ENCODE measurements at regions not wholly inside any gene's neighbourhood (a gene's known extent, or its start where the extent isn't known, plus 50 kb on each side); places are given as distances from the start of the nearest gene placed in this dataset.

DNA sequence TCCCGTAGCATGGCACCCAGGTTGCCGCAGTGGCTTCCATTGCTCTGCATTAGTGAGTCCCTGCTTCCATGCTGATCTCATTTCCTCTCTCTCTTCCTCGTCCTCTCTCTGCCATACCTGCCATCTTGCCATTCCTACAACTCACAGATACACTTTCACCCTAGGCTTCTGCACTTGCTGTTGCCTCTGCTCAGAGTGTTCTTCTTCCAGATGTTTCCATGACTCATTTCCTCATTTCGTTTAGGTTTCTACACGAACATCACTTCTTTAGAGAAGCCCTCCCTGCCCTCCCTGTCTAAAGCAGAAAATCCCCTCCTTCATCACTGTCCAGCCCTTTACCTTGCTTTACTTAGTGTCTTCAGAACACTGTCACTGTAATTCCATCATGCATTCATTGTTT is 115.2 kb upstream of the WWC1 start:
- Histone ChIP-seq H3K36me3 (ENCODE audit: insufficient read depth, low read length) (no peaks in the 10 kb centered on the region), H3K9me2 (ENCODE audit: insufficient read depth, low read length) (no peaks in the 10 kb centered on the region), H2AFZ (ENCODE audit: low read depth, low read length) (no peak overlapping the region), H3K27me3 (ENCODE audit: insufficient read depth, low read depth, low read length) (no peaks in the 10 kb centered on the region), H3K4me3 (ENCODE audit: low read length) (no peak overlapping the region), H3K4me2 (ENCODE audit: low read length) (no peak overlapping the region), H4K20me1 (ENCODE audit: insufficient read depth) (no peaks in the 10 kb centered on the region), H3K9me3 (ENCODE audit: low read length) (no peaks in the 10 kb centered on the region), H3K79me2 (replicated peaks; ENCODE audit: insufficient read depth, low read length) (no peaks in the 10 kb centered on the region), H3K9ac (ENCODE audit: low read length) (no peak overlapping the region), H3K27ac (ENCODE audit: low read length) (no peak overlapping the region), H3F3A (ENCODE audit: insufficient read depth, low read length, poor library complexity, severe bottlenecking) (no peaks in the 10 kb centered on the region)
- TF ChIP-seq EP300 (conservative IDR thresholded peaks at IDR 0.05; ENCODE audit: poor library complexity, severe bottlenecking) (no peak), MXI1 (conservative IDR thresholded peaks at IDR 0.05; ENCODE audit: poor library complexity, severe bottlenecking) (no peak), RAD21 (conservative IDR thresholded peaks at IDR 0.05) (no peak), CTCF (IDR thresholded peaks at IDR 0.05; ENCODE audit: poor library complexity, severe bottlenecking) (no peak), SMC3 (conservative IDR thresholded peaks at IDR 0.05; ENCODE audit: poor library complexity) (no peak), TAF1 (IDR thresholded peaks at IDR 0.05; ENCODE audit: low read depth) (no peak), POLR2AphosphoS5 (IDR thresholded peaks at IDR 0.05) (no peak), REST (IDR thresholded peaks at IDR 0.05; ENCODE audit: borderline replicate concordance) (no peak)

GRCh38 chr5:168176941-168177340 is 114.5 kb upstream of the WWC1 start:
- TF ChIP-seq TAF1 (IDR thresholded peaks at IDR 0.05; ENCODE audit: low read depth) (no peak), POLR2AphosphoS5 (IDR thresholded peaks at IDR 0.05) (no peak), SMC3 (conservative IDR thresholded peaks at IDR 0.05; ENCODE audit: poor library complexity) (no peak), RAD21 (conservative IDR thresholded peaks at IDR 0.05) (no peak), EZH2 (IDR thresholded peaks at IDR 0.05; ENCODE audit: borderline replicate concordance, insufficient read depth, low read length, poor library complexity, severe bottlenecking) (no peak), REST (IDR thresholded peaks at IDR 0.05; ENCODE audit: borderline replicate concordance) (no peak), MXI1 (conservative IDR thresholded peaks at IDR 0.05; ENCODE audit: poor library complexity, severe bottlenecking) (no peak), EP300 (conservative IDR thresholded peaks at IDR 0.05; ENCODE audit: poor library complexity, severe bottlenecking) (no peak), CTCF (IDR thresholded peaks at IDR 0.05; ENCODE audit: poor library complexity, severe bottlenecking) (no peak)
- Histone ChIP-seq H3K4me2 (ENCODE audit: low read length) (no peak overlapping the region), H3K9me3 (ENCODE audit: low read length) (no peaks in the 10 kb centered on the region), H3K79me2 (replicated peaks; ENCODE audit: insufficient read depth, low read length) (no peaks in the 10 kb centered on the region), H4K20me1 (ENCODE audit: insufficient read depth) (no peaks in the 10 kb centered on the region), H3F3A (ENCODE audit: insufficient read depth, low read length, poor library complexity, severe bottlenecking) (no peaks in the 10 kb centered on the region), H3K9ac (ENCODE audit: low read length) (no peak overlapping the region), H3K36me3 (ENCODE audit: insufficient read depth, low read length) (no peaks in the 10 kb centered on the region), H3K27ac (ENCODE audit: low read length) (no peak overlapping the region), H3K4me3 (ENCODE audit: low read length) (no peak overlapping the region), H2AFZ (ENCODE audit: low read depth, low read length) (no peak overlapping the region), H3K9me2 (ENCODE audit: insufficient read depth, low read length) (no peaks in the 10 kb centered on the region), H3K27me3 (ENCODE audit: insufficient read depth, low read depth, low read length) (no peaks in the 10 kb centered on the region)
